SK-N-MC (cell line): ENCODE measurements at regions not wholly inside any gene's neighbourhood (a gene's known extent, or its start where the extent isn't known, plus 50 kb on each side); places are given as distances from the start of the nearest gene placed in this dataset.

Experiments
- EZH2 ChIP-seq: fragments of 200-600 bp; sonication (generic); IDR thresholded peaks from one replicate; pipeline ENCODE4 v1.6.1; 2017; ENCODE audit warnings: antibody characterized with exemption
- POLR2AphosphoS5 ChIP-seq: IDR thresholded peaks from 2 replicates; pipeline ENCODE4 v1.6.1; 2012; ENCODE audit warnings: mild to moderate bottlenecking, low read depth, low read length, borderline replicate concordance

GRCh38 chr7:84484502-84485079 is 290.0 kb upstream of the SEMA3A start:
- TF ChIP-seq EZH2 (no peak), POLR2AphosphoS5 (no peak)
